OCI-M2 (cell line): ENCODE measurements at regions not wholly inside any gene's neighbourhood (a gene's known extent, or its start where the extent isn't known, plus 50 kb on each side); places are given as distances from the start of the nearest gene placed in this dataset.
"Not testable (repeated sequence)": the region's sequence is repeated elsewhere in the genome, so short reads cannot be mapped to it uniquely, and the experiment has no call there.

Source experiments
- DNase-seq: peaks from one replicate; lab custom pipeline; 2025; ENCODE audit not compliant: unreplicated experiment; lab: John Stamatoyannopoulos, UW

DNA sequence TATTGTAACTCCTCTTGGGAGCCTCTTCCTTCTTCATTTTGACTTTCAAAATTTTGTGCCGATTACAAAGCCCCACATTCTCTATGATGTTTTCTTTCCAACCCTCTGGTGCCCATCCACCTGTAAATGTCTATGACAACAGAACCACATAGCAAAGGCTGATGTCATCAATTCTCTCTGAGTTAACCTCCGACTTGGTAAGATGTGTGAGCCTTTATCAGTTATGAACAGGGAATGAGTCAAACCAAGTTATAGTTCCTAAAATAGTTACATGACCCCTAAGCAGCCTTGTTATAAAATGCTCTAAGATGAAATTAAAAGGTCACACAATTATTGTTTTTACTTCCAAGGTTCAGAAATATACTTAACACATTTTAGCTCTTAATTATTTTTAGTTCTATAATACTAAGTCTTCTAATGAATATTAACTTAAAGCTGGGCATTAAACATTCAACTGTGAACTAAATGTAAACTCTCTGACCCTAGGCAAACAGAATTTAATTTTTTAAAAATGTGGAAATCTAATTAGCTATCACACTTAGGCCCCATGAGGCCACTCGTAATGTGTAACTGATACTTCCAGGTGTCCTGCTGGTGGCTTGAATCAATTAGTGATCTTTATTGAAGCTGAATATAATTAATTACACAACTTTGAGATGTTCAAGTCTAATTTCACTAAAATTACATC, 102.3 kb upstream of the CYRIA start:
- no peak for DNase-seq

- no peak for DNase-seq
These were observed 99.7 kb upstream of the CYRIA start for GRCh38 chr2:16765356-16765755.

GRCh38 chr2:16764487-16764886, 98.9 kb upstream of the CYRIA start:
- no peak for DNase-seq

DNA sequence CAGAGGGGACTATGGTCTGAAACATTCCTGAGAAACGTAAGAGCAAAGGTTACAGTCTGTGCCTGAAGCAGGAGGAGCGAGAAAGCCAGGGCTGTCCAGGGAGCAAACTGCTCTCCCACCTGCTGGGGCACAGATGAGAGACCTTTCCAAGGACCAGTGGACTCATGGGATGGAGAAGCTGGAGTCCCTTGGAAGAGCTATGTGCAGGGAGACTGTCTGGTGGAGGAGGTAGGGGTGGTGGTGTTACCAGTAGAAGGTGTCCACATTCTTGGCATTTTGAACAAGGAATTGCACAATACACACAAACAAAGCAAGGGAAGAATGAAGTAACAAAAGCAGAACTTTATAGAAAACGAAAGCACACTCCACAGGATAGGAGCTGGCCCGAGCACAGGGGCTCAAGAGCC, 97.9 kb upstream of the CYRIA start:
- no peak for DNase-seq

DNA sequence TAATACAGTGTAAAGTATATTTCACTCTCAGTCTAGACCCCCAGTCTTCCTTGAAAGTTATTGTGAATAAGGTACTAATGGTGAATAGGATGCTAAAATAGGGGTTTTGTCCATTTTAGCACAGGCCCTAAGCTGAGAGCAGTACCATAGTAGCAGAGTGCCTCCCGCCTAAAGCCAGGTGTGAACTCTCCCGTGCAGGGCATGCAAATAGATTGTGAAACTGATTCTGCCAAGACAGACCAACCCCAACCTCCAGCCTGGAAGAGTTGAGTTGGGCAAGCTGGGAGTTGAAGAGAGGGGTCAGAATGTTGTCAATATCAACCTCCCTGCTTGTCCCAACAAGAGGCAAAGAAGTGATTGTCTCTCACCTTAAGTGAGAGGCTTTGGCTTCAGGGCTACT, 97.4 kb upstream of the CYRIA start:
- DNase-seq, result no peak

DNA sequence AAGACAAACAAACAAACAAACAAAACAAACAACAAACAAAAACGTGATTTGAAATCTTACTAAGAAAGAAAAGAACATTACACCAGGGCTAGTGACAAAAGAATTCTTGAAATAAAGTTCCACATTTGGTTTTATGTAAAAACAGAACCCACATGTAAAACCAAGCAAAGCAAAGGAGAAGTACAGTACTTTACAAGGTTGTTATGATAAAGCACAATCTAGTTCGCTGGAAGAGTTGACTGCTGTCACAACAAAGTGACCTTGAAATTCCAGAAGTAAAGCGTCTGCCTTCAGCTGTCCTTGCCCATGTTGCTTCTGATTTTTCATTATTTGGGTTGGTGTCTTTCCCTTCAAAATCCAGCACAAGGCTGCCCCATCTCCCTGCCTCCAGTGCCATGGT, 94.8 kb upstream of the CYRIA start:
- DNase-seq, result no peak

DNA sequence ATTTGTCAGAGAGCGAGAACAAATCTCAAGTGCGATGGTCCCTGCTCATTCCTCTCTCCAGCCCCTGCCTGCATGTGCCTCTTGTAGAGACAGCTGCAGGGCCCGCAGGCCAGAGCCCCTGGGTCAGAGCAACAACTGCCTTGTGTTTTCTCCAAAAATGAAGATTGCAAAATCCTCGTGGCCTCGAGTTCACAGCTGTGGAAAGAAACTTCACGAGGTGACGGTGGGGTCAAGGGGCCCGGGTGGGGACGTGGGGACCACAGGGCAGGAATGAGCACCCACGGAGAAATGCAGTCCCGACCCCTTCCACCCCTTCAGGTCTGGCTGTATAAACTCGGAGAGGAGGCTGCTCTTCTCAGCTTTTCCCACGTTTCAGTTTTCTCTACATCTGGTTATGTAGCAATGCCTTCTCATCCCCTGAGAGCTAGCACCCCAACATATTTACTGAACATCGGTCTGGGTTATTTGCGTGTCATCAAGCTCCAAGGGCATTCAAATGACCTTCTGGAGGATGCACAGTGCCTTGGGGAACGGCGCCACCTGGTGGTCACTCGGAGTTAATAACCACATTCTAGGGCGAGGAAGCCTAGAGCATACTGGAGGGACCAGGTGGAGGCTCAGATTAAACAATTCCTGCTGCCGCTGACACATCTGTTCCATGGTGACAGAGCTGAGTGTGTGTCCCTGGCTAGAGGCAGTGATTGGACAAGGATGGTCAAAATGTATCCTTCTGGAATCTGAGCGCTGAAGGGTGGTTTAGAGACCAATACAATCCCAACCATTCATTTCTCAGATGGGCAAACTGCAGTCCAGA, 91.4 kb upstream of the CYRIA start:
- no peak for DNase-seq

DNA sequence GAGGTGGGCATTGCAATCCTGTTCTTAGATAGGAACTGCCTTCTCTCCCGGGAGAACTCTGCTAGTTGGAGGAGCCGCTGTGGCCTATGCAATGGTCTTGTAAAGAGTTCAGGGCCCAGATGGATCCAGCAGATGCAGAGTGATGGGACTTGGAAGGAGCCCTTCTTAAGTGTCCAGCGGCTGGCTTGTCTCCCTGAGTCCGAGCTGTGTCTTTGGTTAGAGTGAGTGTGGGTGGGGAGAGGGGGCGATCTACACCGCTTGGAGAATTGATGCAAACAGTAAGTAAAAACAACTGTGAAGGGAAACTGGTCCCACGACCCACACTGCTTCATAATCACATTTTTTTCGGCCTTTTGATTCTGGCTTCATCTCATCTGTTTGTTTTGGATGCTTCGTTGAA, 89.8 kb upstream of the CYRIA start:
- DNase-seq, result no peak

GRCh38 chr2:16753025-16753424, 87.4 kb upstream of the CYRIA start:
- DNase-seq, result not testable (repeated sequence)

GRCh38 chr2:16750925-16751214, 85.2 kb upstream of the CYRIA start:
- DNase-seq, result not testable (repeated sequence)

DNA sequence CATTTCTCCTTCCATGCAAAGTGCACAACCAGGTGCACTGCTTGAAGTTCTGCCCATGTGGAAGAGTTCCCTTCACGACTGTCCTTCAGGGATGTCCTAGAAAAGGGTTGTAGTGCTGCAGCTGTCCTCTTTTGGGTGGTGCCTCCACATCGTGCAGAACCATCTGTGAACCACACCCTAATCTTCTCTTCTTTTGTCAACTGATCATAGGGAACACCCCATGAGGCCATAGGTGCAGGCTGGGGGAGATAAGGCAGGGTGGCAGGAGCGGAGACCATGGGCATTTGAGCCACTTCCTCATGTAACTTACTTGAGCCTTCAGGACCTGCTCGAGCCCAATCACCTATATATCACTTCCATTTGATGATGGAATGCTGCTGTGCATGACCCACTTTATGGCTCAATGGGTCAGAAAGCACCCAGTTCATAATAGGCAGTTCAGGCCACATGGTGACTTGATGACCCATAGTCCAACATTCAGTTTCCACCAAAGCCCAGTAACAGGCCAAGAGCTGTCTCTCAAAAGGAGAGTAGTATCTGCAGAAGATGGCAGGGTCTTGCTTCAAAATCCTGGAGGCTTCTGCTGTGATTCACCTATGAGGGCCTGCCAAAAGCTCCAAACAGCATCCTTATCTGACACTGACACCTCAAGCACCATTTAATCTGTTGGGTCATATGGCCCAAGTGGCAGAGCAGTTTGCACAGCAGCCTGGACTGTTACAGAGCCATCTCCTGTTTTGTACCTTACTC, 84.7 kb upstream of the CYRIA start:
- DNase-seq, result no peak

GRCh38 chr2:16748511-16749266, 83.1 kb upstream of the CYRIA start:
- not testable (repeated sequence) for DNase-seq

DNA sequence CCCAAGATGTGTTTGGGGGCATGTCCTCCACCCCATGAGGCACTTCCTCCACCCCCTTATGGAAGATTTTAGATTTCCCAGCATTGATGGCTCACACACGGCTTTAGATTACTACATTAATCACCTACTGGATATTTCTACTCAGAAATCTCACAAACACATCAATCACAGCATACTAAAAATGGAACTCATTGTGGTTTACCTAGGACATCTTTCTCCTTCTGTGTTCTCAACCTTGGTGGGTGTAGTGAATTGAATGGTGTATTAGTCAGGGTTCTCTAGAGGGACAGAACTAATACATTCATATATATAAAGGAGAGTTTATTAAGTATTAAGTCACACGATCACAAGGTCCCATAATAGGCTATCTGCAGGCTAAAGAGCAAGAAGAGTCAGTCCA, 82.1 kb upstream of the CYRIA start:
- DNase-seq, result no peak

DNA sequence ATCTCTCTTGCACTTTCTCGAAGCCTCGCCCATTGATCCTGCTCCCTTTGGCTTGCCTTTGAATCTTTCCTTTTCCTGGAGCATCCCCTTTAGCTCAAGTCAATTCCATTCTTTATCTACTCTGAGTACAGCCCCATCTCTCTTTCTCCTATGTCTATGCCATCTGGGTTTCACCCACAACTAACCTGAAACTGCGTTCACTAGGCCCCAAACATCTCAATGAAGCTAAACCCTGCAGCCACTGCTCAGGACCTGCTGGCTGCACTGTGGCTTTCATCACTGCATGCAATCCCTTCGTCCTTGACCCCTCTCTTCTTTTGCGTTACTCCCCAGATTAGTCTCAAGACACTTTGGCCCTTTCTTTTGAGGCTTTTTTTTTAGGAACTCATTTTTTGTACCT, 81.6 kb upstream of the CYRIA start:
- DNase-seq, result no peak

DNA sequence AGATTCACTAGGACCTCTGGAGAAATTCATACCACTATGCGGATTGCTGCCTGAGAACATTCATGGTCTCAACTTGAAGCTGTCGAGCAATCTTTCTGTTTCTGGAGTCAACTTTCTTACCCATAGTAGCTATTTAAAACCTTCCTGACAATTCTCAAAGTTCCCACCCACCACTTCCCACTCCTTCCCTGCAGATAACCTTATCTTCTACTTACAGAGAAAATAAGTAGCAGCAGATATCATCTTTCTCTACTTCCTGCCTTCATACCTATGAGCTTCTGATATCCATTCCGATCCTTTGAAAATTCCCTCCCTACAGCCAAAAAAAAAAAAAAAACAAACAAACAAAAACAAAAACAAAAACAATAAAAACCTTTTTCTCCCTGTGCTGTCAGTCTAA, 81.2 kb upstream of the CYRIA start:
- DNase-seq, result no peak

- no peak for DNase-seq
These were observed 80.7 kb upstream of the CYRIA start for GRCh38 chr2:16746329-16746728.

DNA sequence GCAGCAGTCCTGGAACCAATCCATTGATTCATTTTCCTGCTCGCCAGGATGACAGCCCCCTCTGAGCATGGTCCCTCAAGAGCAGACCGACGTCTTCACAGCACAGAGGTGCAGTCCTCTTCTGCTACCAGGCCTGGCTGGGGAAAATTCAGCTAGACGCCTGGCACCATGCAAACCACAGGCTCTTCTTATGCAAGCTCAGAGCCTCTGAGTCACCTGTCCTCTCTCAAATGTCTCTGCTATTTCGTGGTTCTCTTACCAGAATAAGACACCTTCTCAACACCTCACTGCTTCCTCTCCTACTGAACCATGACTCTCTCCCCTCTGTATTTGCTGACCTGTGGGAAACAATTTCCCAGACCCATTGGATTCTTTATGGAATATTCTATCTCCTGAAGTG, 79.8 kb upstream of the CYRIA start:
- DNase-seq, result no peak

DNA sequence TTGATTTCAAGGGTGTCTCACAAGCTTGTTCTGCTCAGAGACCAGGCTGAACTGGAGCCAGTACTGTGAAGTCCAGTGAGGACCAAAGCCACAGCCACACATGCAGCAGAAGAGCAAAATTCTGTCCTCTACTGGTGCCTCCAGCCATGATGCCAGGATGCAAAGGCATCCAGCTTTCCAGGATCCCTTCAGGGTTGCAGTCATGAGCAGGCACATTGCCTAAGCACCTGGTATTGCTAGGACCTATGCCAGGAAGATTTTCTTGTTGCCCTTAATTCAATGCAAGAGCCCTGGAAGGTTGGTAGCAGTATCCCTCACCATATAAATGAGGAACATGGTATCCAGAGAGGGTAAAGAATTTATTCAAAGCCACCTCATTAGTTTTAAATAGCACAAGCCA, 78.9 kb upstream of the CYRIA start:
- DNase-seq, result no peak

GRCh38 chr2:16742026-16742425, 76.4 kb upstream of the CYRIA start:
- no peak for DNase-seq

DNA sequence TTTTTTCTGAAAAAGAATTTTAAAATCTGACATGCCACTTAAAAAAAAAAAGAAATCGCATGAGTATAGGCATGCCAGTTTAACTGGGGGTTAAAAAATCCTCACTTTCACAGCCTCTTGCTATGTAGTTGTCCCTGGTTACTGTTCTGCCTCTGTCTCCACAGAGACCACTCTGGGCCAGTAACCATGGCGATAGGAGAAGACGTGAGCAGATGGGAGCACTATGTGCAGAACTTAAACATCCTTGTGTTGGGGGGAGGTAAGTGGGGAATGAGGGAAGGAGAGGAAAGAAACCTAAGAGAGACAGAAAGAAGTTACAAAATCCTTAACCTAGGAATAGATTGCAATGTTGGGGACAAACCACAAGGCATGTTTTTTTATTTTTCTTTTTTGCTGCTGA, 75.9 kb upstream of the CYRIA start:
- DNase-seq, result no peak

- no peak for DNase-seq
These were observed 74.3 kb upstream of the CYRIA start for GRCh38 chr2:16739778-16740581.
